ENCODE measurements at regions not wholly inside any gene's neighbourhood (a gene's known extent, or its start where the extent isn't known, plus 50 kb on each side); places are given as distances from the start of the nearest gene placed in this dataset.
"Not testable (repeated sequence)": the region's sequence is repeated elsewhere in the genome, so short reads cannot be mapped to it uniquely, and the experiment has no call there.

DNA sequence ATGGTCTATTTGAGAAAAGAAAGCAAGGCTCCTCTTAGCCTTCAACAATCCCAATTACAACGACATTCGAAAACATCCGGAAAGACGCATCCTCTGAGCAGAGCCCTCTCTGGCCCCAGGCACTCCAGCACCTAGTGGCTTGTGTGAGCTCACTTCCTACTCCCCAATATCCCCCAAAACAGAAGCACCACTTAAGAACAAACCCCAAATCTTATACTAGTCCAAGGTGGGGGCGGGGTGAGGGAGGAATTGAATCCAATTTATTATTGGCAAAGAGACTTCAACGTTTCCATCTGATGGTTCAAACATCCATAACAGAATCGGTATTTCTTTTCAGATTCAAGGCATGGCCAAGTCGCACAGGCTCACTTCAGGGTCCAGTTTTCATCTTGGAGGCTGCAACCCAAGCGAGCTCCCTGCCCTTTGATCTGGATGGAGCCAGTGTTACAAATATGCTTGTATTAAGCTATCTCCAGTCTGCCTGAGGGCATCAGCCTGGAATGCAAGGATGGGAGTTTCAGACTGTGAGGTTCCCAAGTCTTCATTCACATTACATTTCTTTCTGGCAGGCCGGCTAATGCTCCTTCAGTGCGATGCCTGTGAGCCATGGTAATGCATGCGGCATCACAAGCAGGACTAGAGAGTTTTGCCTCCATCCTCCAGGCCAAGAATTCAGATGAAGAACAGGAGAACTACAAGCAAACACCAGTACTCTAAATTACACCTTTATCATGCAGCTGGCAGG lies 132.5 kb upstream of the FOXN3 start:
- H3F3A ChIP-seq (ENCODE audit: insufficient read depth) = no peaks in the 10 kb centered on the region
- H3K79me2 ChIP-seq (ENCODE audit: insufficient read depth, low read length) = no peaks in the 10 kb centered on the region
- H3K4me2 ChIP-seq (ENCODE audit: low read depth, low read length, poor library complexity, severe bottlenecking) = no peak overlapping the region
- no peak overlapping the region for H2AFZ ChIP-seq (ENCODE audit: low read depth, low read length, severe bottlenecking)
- no peak for TF ChIP-seq EZH2phosphoT487 (conservative IDR thresholded peaks at IDR 0.05; ENCODE audit: low read length)
- TF ChIP-seq, protein P1, sequence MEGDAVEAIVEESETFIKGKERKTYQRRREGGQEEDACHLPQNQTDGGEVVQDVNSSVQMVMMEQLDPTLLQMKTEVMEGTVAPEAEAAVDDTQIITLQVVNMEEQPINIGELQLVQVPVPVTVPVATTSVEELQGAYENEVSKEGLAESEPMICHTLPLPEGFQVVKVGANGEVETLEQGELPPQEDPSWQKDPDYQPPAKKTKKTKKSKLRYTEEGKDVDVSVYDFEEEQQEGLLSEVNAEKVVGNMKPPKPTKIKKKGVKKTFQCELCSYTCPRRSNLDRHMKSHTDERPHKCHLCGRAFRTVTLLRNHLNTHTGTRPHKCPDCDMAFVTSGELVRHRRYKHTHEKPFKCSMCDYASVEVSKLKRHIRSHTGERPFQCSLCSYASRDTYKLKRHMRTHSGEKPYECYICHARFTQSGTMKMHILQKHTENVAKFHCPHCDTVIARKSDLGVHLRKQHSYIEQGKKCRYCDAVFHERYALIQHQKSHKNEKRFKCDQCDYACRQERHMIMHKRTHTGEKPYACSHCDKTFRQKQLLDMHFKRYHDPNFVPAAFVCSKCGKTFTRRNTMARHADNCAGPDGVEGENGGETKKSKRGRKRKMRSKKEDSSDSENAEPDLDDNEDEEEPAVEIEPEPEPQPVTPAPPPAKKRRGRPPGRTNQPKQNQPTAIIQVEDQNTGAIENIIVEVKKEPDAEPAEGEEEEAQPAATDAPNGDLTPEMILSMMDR (IDR thresholded peaks at IDR 0.05; ENCODE audit: insufficient read depth, low read length, poor library complexity, severe bottlenecking) = no peak
- no peak overlapping the region for H3K4me3 ChIP-seq (ENCODE audit: insufficient read depth, low read length, poor library complexity, severe bottlenecking)
- H3K9me2 ChIP-seq (replicated peaks; ENCODE audit: insufficient read depth, low read length) = no peaks in the 10 kb centered on the region
- H3K9ac ChIP-seq (ENCODE audit: low read length) = no peak overlapping the region
- no peak overlapping the region for H3K27ac ChIP-seq (ENCODE audit: low read depth, low read length)
- no peaks in the 10 kb centered on the region for H4K20me1 ChIP-seq (ENCODE audit: low read depth, low read length)
- no peaks in the 10 kb centered on the region for H3K36me3 ChIP-seq (ENCODE audit: low read length)
- H3K9me3 ChIP-seq (ENCODE audit: insufficient read depth, low read length) = no peaks in the 10 kb centered on the region
- H3K27me3 ChIP-seq (ENCODE audit: low read length) = no peaks in the 10 kb centered on the region

DNA sequence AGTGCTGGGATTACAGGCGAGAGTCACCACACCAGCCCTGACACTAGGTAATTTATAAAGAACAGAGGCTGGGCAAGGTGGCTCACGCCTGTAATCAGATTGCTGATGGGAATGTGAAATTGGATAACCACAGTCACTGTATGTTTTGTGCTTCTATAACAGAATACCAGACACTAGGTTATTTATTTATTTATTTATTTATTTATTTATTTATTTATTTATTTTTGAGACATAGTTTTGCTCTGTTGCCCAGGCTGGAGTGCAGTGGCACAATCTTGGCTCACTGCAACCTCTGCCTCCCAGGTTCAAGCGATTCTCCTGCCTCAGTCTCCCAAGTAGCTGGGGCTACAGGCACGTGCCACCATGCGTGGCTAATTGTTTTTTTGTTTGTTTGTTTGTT lies 130.0 kb upstream of the FOXN3 start:
- not testable (repeated sequence) for H3K79me2 ChIP-seq (ENCODE audit: insufficient read depth, low read length); H3K27ac ChIP-seq (ENCODE audit: low read depth, low read length); H2AFZ ChIP-seq (ENCODE audit: low read depth, low read length, severe bottlenecking); H3K9ac ChIP-seq (ENCODE audit: low read length); H3K9me2 ChIP-seq (replicated peaks; ENCODE audit: insufficient read depth, low read length); H4K20me1 ChIP-seq (ENCODE audit: low read depth, low read length); H3K4me3 ChIP-seq (ENCODE audit: insufficient read depth, low read length, poor library complexity, severe bottlenecking); H3K36me3 ChIP-seq (ENCODE audit: low read length); H3K4me2 ChIP-seq (ENCODE audit: low read depth, low read length, poor library complexity, severe bottlenecking); H3K9me3 ChIP-seq (ENCODE audit: insufficient read depth, low read length); H3K27me3 ChIP-seq (ENCODE audit: low read length); H3F3A ChIP-seq (ENCODE audit: insufficient read depth)

DNA sequence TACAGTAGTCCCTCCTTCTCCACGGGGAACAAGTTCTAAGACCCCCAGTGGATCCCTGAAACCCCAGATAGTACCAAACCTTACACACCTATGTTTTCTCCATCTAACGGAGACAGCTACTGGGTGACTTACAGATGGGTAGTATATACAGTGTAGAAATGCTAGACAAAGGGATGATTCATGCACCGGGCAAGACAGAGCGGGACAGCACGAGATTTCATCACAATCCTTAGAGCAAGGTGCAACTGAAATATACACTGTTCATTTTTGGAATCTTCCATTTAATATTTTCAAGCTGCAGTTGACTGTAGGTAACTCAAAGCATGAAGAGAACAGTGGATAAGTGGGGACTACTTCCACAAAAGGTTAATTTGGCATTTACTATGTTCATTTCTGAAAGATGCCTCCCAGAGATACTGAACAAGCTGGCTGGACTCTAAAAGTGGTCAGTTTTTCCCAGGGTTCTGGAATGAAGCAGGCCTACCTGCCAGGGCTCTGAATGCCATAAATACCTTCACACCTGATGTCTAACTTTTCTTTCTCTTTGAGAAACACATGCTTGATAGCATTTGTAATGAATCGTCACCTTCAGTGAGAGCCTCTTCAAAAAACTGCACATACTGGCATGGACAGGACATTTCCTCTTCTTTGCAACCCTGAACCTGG lies 127.7 kb upstream of the FOXN3 start:
- TF ChIP-seq, protein P1 (IDR thresholded peaks at IDR 0.05; ENCODE audit: insufficient read depth, low read length, poor library complexity, severe bottlenecking) = no peak
- no peak for TF ChIP-seq EZH2phosphoT487 (conservative IDR thresholded peaks at IDR 0.05; ENCODE audit: low read length)
- no peak overlapping the region for H3K27ac ChIP-seq (ENCODE audit: low read depth, low read length)

DNA sequence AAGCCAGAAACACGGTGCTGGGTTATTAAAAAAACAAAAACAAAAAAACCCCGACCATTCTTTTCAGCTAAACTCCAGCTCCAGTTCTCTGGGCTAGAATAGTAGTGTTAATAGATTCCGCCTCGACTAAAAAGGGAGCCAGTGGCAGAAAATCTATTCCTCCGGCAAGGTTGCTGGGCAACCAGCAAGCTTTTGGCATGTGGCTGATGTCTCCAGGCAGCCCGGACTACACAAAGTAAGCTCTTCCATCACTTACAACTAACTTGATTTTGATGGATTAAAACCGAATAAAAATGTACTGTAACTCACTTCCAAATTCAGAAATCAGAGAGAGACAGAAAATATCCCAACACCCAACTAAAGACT lies 126.4 kb upstream of the FOXN3 start:
- H4K20me1 ChIP-seq (ENCODE audit: low read depth, low read length) = 0 out of 2 replicates have a peak, but pooled peaks cover 4% of the 10 kb centered on the region
- no peaks in the 10 kb centered on the region for H3K27me3 ChIP-seq (ENCODE audit: low read length)
- no peaks in the 10 kb centered on the region for H3K36me3 ChIP-seq (ENCODE audit: low read length)
- H3K9me2 ChIP-seq (replicated peaks; ENCODE audit: insufficient read depth, low read length) = no peaks in the 10 kb centered on the region
- no peak overlapping the region for H2AFZ ChIP-seq (ENCODE audit: low read depth, low read length, severe bottlenecking)
- no peak for TF ChIP-seq EZH2phosphoT487 (conservative IDR thresholded peaks at IDR 0.05; ENCODE audit: low read length)
- TF ChIP-seq, protein P1 (IDR thresholded peaks at IDR 0.05; ENCODE audit: insufficient read depth, low read length, poor library complexity, severe bottlenecking) = no peak
- no peak overlapping the region for H3K27ac ChIP-seq (ENCODE audit: low read depth, low read length)
- H3K9ac ChIP-seq (ENCODE audit: low read length) = no peak overlapping the region
- H3K4me2 ChIP-seq (ENCODE audit: low read depth, low read length, poor library complexity, severe bottlenecking) = no peak overlapping the region
- no peaks in the 10 kb centered on the region for H3F3A ChIP-seq (ENCODE audit: insufficient read depth)
- no peaks in the 10 kb centered on the region for H3K79me2 ChIP-seq (ENCODE audit: insufficient read depth, low read length)
- H3K9me3 ChIP-seq (ENCODE audit: insufficient read depth, low read length) = no peaks in the 10 kb centered on the region
- H3K4me3 ChIP-seq (ENCODE audit: insufficient read depth, low read length, poor library complexity, severe bottlenecking) = no peak overlapping the region

More for the DNA sequence above, 127.7 kb upstream of the FOXN3 start:
- Histone ChIP-seq H3K79me2 (ENCODE audit: insufficient read depth, low read length) (no peaks in the 10 kb centered on the region), H3K9ac (ENCODE audit: low read length) (no peak overlapping the region), H3F3A (ENCODE audit: insufficient read depth) (no peaks in the 10 kb centered on the region), H4K20me1 (ENCODE audit: low read depth, low read length) (0 out of 2 replicates have a peak, but pooled peaks cover 4% of the 10 kb centered on the region), H3K9me2 (replicated peaks; ENCODE audit: insufficient read depth, low read length) (no peaks in the 10 kb centered on the region), H3K9me3 (ENCODE audit: insufficient read depth, low read length) (no peaks in the 10 kb centered on the region), H2AFZ (ENCODE audit: low read depth, low read length, severe bottlenecking) (no peak overlapping the region), H3K36me3 (ENCODE audit: low read length) (no peaks in the 10 kb centered on the region), H3K4me2 (ENCODE audit: low read depth, low read length, poor library complexity, severe bottlenecking) (no peak overlapping the region), H3K4me3 (ENCODE audit: insufficient read depth, low read length, poor library complexity, severe bottlenecking) (no peak overlapping the region), H3K27me3 (ENCODE audit: low read length) (no peaks in the 10 kb centered on the region)

All from SU-DHL-6 (cell line).